ENCODE measurements at regions not wholly inside any gene's neighbourhood (a gene's known extent, or its start where the extent isn't known, plus 50 kb on each side); places are given as distances from the start of the nearest gene placed in this dataset.

DNA sequence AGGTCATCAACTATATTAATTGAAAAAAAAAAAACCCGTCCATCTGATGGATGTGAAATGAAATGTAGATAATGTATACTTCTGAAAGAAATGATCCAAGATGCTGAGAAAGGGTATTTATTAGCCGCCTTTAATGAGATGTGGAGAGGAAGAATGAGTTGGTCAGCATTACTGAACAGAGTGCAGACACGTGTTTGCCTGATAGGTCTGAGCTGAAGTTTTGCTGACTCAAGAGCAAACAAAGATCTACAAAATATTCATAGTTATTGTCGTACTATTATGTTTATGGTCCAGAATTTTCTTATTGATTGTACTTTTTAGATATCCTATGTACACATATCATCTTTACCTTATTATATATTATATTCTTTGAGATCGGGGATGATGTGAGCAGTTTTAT is 235.3 kb downstream of the RDH14 start:
- Histone ChIP-seq H3K27ac (no peak overlapping the region), H3K36me3 (no peaks in the 10 kb centered on the region), H3K27me3 (replicated peaks; ENCODE audit: insufficient read depth) (no peaks in the 10 kb centered on the region), H3K9me3 (no peaks in the 10 kb centered on the region), H3K4me1 (replicated peaks) (no peaks in the 10 kb centered on the region), H3K4me3 (no peak overlapping the region)
- TF ChIP-seq, protein P1, sequence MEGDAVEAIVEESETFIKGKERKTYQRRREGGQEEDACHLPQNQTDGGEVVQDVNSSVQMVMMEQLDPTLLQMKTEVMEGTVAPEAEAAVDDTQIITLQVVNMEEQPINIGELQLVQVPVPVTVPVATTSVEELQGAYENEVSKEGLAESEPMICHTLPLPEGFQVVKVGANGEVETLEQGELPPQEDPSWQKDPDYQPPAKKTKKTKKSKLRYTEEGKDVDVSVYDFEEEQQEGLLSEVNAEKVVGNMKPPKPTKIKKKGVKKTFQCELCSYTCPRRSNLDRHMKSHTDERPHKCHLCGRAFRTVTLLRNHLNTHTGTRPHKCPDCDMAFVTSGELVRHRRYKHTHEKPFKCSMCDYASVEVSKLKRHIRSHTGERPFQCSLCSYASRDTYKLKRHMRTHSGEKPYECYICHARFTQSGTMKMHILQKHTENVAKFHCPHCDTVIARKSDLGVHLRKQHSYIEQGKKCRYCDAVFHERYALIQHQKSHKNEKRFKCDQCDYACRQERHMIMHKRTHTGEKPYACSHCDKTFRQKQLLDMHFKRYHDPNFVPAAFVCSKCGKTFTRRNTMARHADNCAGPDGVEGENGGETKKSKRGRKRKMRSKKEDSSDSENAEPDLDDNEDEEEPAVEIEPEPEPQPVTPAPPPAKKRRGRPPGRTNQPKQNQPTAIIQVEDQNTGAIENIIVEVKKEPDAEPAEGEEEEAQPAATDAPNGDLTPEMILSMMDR (IDR thresholded peaks at IDR 0.05), result no peak
- TF ChIP-seq POLR2A (IDR thresholded peaks at IDR 0.05), result no peak
- TF ChIP-seq POLR2AphosphoS5 (IDR thresholded peaks at IDR 0.05), result no peak
- no peak for DNase-seq (ENCODE audit: low spot score)
- WGBS, result 58% methylated on average over 5 of the region's 5 CpGs
- intact Hi-C loops (cut with DNase I), result no loop called here

DNA sequence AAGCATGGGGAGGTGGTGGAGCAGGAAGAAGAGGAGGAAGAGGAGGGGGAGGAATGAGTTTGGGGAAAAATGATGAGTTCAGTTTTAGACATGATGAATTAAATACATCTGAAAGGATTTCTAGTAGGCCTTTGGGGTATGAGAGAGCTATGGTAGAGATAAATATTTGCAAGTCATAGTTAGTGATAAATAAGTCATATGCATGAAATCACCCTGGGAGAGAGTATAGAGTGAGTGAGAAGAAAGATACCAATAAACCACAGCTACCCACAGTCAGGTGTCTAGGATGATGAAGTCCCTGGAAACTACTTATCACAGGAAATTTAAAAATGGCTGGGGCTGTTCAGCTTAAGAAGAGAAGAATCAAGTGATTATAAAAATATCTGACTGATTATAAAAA is 240.5 kb downstream of the RDH14 start:
- Histone ChIP-seq H3K36me3 (no peaks in the 10 kb centered on the region), H3K4me1 (replicated peaks) (no peaks in the 10 kb centered on the region), H3K4me3 (no peak overlapping the region), H3K27ac (no peak overlapping the region), H3K9me3 (no peaks in the 10 kb centered on the region), H3K27me3 (replicated peaks; ENCODE audit: insufficient read depth) (no peaks in the 10 kb centered on the region)
- intact Hi-C loops (cut with DNase I), result no loop called here
- TF ChIP-seq, protein P1 (IDR thresholded peaks at IDR 0.05), result no peak
- TF ChIP-seq POLR2AphosphoS5 (IDR thresholded peaks at IDR 0.05), result no peak
- no peak for TF ChIP-seq POLR2A (IDR thresholded peaks at IDR 0.05)
- no peak for DNase-seq (ENCODE audit: low spot score)

DNA sequence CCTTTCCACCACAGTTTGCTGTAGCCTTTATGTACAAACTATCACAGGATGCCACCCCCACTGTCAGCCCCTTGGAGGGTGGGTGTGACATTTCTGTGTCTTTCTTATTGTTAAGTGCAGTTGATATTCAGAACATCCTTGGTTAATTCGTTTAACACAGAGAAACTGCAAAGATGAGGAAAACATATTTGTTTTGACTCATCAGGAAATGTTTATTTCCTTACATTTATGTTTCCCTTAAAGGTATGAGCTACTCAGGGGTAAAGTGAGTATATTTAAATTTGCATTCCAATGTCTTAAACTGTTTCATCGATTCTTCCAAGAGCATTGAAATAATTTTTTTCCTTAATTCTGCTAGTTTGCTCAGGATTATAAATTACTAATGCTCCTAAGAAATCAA is 243.4 kb downstream of the RDH14 start:
- DNase-seq (ENCODE audit: low spot score), result no peak
- Histone ChIP-seq H3K36me3 (no peaks in the 10 kb centered on the region), H3K9me3 (no peaks in the 10 kb centered on the region), H3K27ac (no peak overlapping the region), H3K4me3 (no peak overlapping the region), H3K4me1 (replicated peaks) (no peaks in the 10 kb centered on the region), H3K27me3 (replicated peaks; ENCODE audit: insufficient read depth) (no peaks in the 10 kb centered on the region)
- TF ChIP-seq POLR2AphosphoS5 (IDR thresholded peaks at IDR 0.05), result no peak
- TF ChIP-seq, protein P1 (IDR thresholded peaks at IDR 0.05), result no peak
- no peak for TF ChIP-seq POLR2A (IDR thresholded peaks at IDR 0.05)
- 59% methylated on average over 2 of the region's 2 CpGs for WGBS
- intact Hi-C loops (cut with DNase I), result no loop called here

DNA sequence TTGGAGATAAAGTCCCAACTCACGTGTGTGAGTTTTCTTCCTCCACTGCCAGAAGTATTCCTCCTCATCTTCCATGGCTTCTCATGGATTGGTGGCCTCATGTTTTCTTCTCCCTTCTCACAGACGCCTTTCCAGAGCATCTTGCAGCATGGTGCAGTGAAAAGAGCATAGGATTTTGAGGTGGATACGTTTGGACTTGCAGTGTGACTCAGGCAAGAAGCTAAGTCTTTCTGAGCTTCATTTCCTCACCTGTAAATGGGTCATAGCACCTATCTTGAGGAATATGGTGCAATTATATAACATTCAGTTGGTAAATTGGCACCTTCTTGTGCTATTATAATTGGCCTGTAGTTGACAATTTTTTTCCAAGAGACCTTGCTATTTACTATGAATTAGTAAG is 247.6 kb downstream of the RDH14 start:
- 89% methylated on average over 3 of the region's 3 CpGs for WGBS
- Histone ChIP-seq H3K4me1 (replicated peaks) (peaks cover 5% of the 10 kb centered on the region), H3K9me3 (no peaks in the 10 kb centered on the region), H3K27ac (no peak overlapping the region), H3K36me3 (no peaks in the 10 kb centered on the region), H3K27me3 (replicated peaks; ENCODE audit: insufficient read depth) (no peaks in the 10 kb centered on the region), H3K4me3 (no peak overlapping the region)
- DNase-seq (ENCODE audit: low spot score), result no peak
- no peak for TF ChIP-seq POLR2AphosphoS5 (IDR thresholded peaks at IDR 0.05)
- TF ChIP-seq POLR2A (IDR thresholded peaks at IDR 0.05), result no peak
- TF ChIP-seq, protein P1 (IDR thresholded peaks at IDR 0.05), result no peak
- intact Hi-C loops (cut with DNase I), result no loop called here

DNA sequence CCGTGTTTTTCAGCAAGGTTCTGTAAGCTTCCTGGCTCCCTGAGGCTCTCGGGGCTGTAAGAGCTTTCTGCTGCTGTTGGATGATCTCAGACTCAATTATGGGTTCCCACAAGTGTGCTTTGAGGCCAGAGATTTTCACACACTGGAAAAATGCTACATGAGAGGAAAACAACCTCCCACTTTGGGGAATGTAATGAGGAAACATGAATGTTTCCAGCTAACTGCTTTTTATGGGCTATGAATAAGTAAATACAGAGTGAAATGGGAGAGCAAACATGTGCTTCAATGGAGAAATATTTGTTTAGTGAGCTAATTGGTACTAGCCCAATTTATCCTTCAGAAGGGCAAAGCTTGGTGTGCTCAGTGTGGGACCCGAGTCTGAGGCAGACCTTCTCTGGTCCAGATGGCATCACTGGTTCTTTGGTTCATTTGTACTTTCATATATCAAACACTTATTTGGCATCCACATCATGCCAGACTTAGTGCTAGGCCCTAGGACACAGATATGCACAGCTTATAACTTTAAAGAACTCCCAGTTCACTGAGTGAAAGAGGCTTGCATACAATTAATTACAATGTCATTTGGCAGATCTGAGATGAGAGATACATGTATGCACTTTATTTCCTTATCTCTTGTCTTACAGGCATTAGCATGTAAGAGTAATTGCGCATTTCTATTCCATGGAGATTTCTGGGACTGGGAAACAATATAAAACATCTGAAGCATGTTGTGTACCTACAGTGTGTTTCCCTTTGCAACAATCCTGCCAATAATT is 248.8 kb downstream of the RDH14 start:
- TF ChIP-seq, protein P1 (IDR thresholded peaks at IDR 0.05), result no peak
- TF ChIP-seq POLR2A (IDR thresholded peaks at IDR 0.05), result no peak
- peak; percentile 82 for TF ChIP-seq POLR2AphosphoS5 (IDR thresholded peaks at IDR 0.05)
- DNase-seq (ENCODE audit: low spot score), result peak; percentile 4
- intact Hi-C loops (cut with DNase I), result no loop called here
- 40% methylated on average over 4 of the region's 4 CpGs for WGBS
- no peaks in the 10 kb centered on the region for H3K9me3 ChIP-seq
- no peaks in the 10 kb centered on the region for H3K36me3 ChIP-seq
- no peak overlapping the region for H3K4me3 ChIP-seq
- H3K27ac ChIP-seq, result no peak overlapping the region
- no peaks in the 10 kb centered on the region for H3K27me3 ChIP-seq (replicated peaks; ENCODE audit: insufficient read depth)
- peaks cover 5% of the 10 kb centered on the region for H3K4me1 ChIP-seq (replicated peaks)
